Left renal cortex interstitium (tissue), 4 donors: ENCODE measurements at regions not wholly inside any gene's neighbourhood (a gene's known extent, or its start where the extent isn't known, plus 50 kb on each side); places are given as distances from the start of the nearest gene placed in this dataset.
A peak's percentile ranks its signal among the peaks of the same experiment; 100 is the strongest.
"Not testable (repeated sequence)": the region's sequence is repeated elsewhere in the genome, so short reads cannot be mapped to it uniquely, and the experiment has no call there.

Experiments used
- DNase-seq, 4 donors: peaks; one replicate each; pipeline ENCODE4 v3.0.0-alpha.2; 2013; ENCODE audit warnings: low read depth in 4 of 4, low spot score in 2 of 4, missing footprints in 1 of 4

GRCh38 chr1:99441299-99442095 lies 177.2 kb downstream of the PLPPR4 start:
- DNase-seq: no peak

- not testable (repeated sequence) for DNase-seq
Measured at GRCh38 chr1:99444211-99444927, 180.1 kb downstream of the PLPPR4 start.

GRCh38 chr1:99445071-99445470 lies 180.8 kb downstream of the PLPPR4 start:
- DNase-seq: no peak

- DNase-seq: no peak
Measured at GRCh38 chr1:99445486-99445885, 181.2 kb downstream of the PLPPR4 start.

- DNase-seq: no peak
Measured at GRCh38 chr1:99447721-99448120, 183.4 kb downstream of the PLPPR4 start.

- DNase-seq: no peak
Measured at GRCh38 chr1:99455760-99456159, 190.2 kb upstream of the PALMD start.

- DNase-seq: no peak
Measured at GRCh38 chr1:99456536-99456935, 189.4 kb upstream of the PALMD start.

GRCh38 chr1:99457381-99458165 lies 188.3 kb upstream of the PALMD start:
- no peak for DNase-seq

- no peak for DNase-seq
Measured at GRCh38 chr1:99461499-99461898, 184.4 kb upstream of the PALMD start.

GRCh38 chr1:99464738-99465137 lies 181.2 kb upstream of the PALMD start:
- DNase-seq: no peak

- DNase-seq: no peak
Measured at GRCh38 chr1:99465176-99465900, 180.6 kb upstream of the PALMD start.

GRCh38 chr1:99467645-99468044 lies 178.3 kb upstream of the PALMD start:
- DNase-seq: no peak

GRCh38 chr1:99469550-99469971 lies 176.4 kb upstream of the PALMD start:
- DNase-seq: no peak

GRCh38 chr1:99472893-99473292 lies 173.0 kb upstream of the PALMD start:
- no peak for DNase-seq

GRCh38 chr1:99474350-99474893 lies 171.5 kb upstream of the PALMD start:
- DNase-seq: no peak

- DNase-seq: no peak
Measured at GRCh38 chr1:99476058-99476457, 169.9 kb upstream of the PALMD start.

- DNase-seq: peak in 3 of 4 donors; percentile 15 to 38 (median 26)
Measured at GRCh38 chr1:99481391-99481996, 164.4 kb upstream of the PALMD start.

GRCh38 chr1:99482286-99482685 lies 163.6 kb upstream of the PALMD start:
- no peak for DNase-seq

- no peak for DNase-seq
Measured at GRCh38 chr1:99482750-99483149, 163.2 kb upstream of the PALMD start.

- no peak for DNase-seq
Measured at GRCh38 chr1:99490031-99490430, 155.9 kb upstream of the PALMD start.
